ENCODE measurements at regions not wholly inside any gene's neighbourhood (a gene's known extent, or its start where the extent isn't known, plus 50 kb on each side); places are given as distances from the start of the nearest gene placed in this dataset.

DNA sequence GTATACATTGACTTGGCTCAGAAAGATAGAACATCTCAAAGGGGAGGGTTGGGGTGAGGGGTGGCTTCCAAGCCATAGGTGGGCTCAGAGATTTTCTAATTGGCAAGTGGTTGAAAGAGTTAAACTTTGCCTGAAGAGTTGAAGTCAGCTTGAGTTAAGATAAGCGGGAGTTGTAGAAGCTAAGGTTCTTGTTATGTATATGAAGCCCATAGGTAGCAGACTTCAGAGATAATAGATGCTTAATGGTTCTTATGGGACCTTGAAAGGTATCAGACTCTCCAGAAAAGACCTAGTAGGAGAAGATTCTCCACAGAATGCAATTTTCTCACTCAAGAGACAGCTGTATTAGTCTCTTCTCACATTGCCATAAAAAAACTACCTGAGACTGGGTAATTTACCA is 599.1 kb upstream of the CPEB2 start:
- TF ChIP-seq GATA3 (IDR thresholded peaks at IDR 0.05; ENCODE audit: low read depth, low read length) (no peak), GATA2 (IDR thresholded peaks at IDR 0.05; ENCODE audit: low read depth, low read length) (no peak)

Measured in SH-SY5Y (cell line).